ENCODE measurements at regions not wholly inside any gene's neighbourhood (a gene's known extent, or its start where the extent isn't known, plus 50 kb on each side); places are given as distances from the start of the nearest gene placed in this dataset.

DNA sequence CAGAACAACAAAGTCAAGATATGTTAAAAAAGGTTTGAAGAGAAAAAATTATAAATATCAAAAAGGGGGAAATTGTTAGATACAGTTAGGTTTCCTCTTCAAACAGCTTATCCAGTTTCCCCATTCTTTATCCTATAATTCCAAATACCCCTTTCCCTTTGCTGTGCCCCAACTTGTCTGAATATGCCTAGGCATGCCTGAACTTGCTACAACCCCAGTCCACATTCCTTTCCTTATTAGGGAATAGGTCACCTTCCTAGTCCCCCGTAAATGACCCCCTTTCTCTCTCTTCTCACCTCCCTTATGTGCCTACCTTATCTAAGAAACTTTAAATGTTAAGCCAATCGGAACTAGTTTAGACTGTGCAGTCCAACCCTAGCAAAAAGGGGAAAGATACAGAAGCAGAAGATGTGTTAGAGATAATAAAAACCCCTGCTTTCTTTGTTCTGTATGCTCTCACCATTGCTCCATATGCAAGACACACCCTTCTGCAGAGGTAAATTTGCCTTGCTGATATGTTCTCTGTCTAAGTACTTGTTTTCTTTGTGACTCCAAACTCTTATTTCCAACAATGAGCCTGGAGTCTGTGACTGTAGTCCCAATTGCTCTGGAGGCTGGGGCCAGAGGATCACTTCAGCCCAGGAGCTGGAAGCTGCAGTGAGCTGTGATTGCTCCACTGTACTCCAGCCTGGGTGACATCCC lies 810.1 kb downstream of the PLA2G4A start:
- TF ChIP-seq EZH2 (IDR thresholded peaks at IDR 0.05; ENCODE audit: insufficient read depth, poor library complexity, severe bottlenecking) (no peak), EZH2phosphoT487 (IDR thresholded peaks at IDR 0.05; ENCODE audit: insufficient read depth, low read depth) (no peak)
